SU-DHL-6 (cell line): ENCODE measurements at regions not wholly inside any gene's neighbourhood (a gene's known extent, or its start where the extent isn't known, plus 50 kb on each side); places are given as distances from the start of the nearest gene placed in this dataset.

Source experiments
- EZH2phosphoT487 ChIP-seq: fragments of 200-600 bp; sonication (generic), shearing (Covaris generic); conservative IDR thresholded peaks from 2 replicates; pipeline ENCODE4 v1.6.1; 2018; ENCODE audit warnings: mild to moderate bottlenecking, antibody characterized with exemption, low read length, moderate library complexity, mixed read lengths
- TF ChIP-seq, protein P1 (sequence below): fragments of 200-600 bp; sonication (generic); IDR thresholded peaks from one replicate; pipeline ENCODE4 v1.5.1; 2017; ENCODE audit warnings: antibody characterized with exemption, mild to moderate bottlenecking, low read length, moderate library complexity; ENCODE audit not compliant: insufficient read depth, poor library complexity, severe bottlenecking

- TF ChIP-seq, protein P1, sequence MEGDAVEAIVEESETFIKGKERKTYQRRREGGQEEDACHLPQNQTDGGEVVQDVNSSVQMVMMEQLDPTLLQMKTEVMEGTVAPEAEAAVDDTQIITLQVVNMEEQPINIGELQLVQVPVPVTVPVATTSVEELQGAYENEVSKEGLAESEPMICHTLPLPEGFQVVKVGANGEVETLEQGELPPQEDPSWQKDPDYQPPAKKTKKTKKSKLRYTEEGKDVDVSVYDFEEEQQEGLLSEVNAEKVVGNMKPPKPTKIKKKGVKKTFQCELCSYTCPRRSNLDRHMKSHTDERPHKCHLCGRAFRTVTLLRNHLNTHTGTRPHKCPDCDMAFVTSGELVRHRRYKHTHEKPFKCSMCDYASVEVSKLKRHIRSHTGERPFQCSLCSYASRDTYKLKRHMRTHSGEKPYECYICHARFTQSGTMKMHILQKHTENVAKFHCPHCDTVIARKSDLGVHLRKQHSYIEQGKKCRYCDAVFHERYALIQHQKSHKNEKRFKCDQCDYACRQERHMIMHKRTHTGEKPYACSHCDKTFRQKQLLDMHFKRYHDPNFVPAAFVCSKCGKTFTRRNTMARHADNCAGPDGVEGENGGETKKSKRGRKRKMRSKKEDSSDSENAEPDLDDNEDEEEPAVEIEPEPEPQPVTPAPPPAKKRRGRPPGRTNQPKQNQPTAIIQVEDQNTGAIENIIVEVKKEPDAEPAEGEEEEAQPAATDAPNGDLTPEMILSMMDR: no peak
- TF ChIP-seq EZH2phosphoT487: no peak
These were observed 443.9 kb downstream of the ZNF608 start for GRCh38 chr5:124302533-124302932.
